Keratinocyte (primary cell): ENCODE measurements at regions not wholly inside any gene's neighbourhood (a gene's known extent, or its start where the extent isn't known, plus 50 kb on each side); places are given as distances from the start of the nearest gene placed in this dataset.

Source experiments
- DNase-seq: peaks from one replicate; pipeline ENCODE4 v3.0.0-alpha.2; 2011; ENCODE audit warnings: low read depth, missing footprints, low spot score
- FAIRE-seq: peaks from 2 replicates; lab custom pipeline; 2011; peaks lifted over from hg19 to GRCh38; lab: Jason Lieb, UNC
- H2AFZ ChIP-seq: 2 replicates; pipeline ENCODE4 v1.6.0; 2012; ENCODE audit warnings: low read length, control low read depth, inconsistent platforms; ENCODE audit not compliant: control insufficient read depth
- H3K27ac ChIP-seq: 2 replicates; pipeline ENCODE4 v1.5.1; 2011; ENCODE audit warnings: low read length; ENCODE audit not compliant: control insufficient read depth, insufficient read depth
- H3K27me3 ChIP-seq: 3 replicates; pipeline ENCODE4 v1.6.0; 2011; ENCODE audit warnings: low read length; ENCODE audit not compliant: control insufficient read depth, insufficient read depth; ENCODE audit errors: extremely low read depth
- H3K36me3 ChIP-seq, 2 experiments: 2 replicates in 1 of 2; 3 replicates in 1 of 2; pipeline ENCODE4 v1.5.1; 2011; ENCODE audit warnings: low read length in 2 of 2, mild to moderate bottlenecking in 1 of 2; ENCODE audit not compliant: control insufficient read depth in 2 of 2, insufficient read depth in 2 of 2; ENCODE audit errors: extremely low read depth in 1 of 2
- H3K4me1 ChIP-seq: 3 replicates; pipeline ENCODE4 v1.5.1; 2011; ENCODE audit warnings: low read length; ENCODE audit not compliant: control insufficient read depth, insufficient read depth; ENCODE audit errors: extremely low read depth
- H3K4me2 ChIP-seq: 3 replicates; pipeline ENCODE4 v1.6.0; 2011; ENCODE audit warnings: low read depth, low read length; ENCODE audit not compliant: control insufficient read depth, insufficient read depth; ENCODE audit errors: extremely low read depth
- H3K4me3 ChIP-seq, 3 experiments: fragments of 200-600 bp in 1 of 3; sonication (generic) in 1 of 3; 2 replicates in 2 of 3; 3 replicates in 1 of 3; pipeline ENCODE4 v1.5.1; 2011 to 2016; ENCODE audit warnings: low read length in 3 of 3, mild to moderate bottlenecking in 3 of 3, control low read depth in 2 of 3, inconsistent platforms in 1 of 3, low read depth in 1 of 3, mixed read lengths in 1 of 3, mixed run types in 1 of 3, moderate library complexity in 1 of 3; ENCODE audit not compliant: control insufficient read depth in 2 of 3, insufficient read depth in 2 of 3; ENCODE audit errors: extremely low read depth in 1 of 3
- H3K79me2 ChIP-seq: 2 replicates; pipeline ENCODE4 v1.6.0; 2012; ENCODE audit warnings: low read length; ENCODE audit not compliant: control insufficient read depth, insufficient read depth
- H3K9ac ChIP-seq: 3 replicates; pipeline ENCODE4 v1.6.0; 2011; ENCODE audit warnings: low read length; ENCODE audit not compliant: control insufficient read depth, insufficient read depth; ENCODE audit errors: extremely low read depth
- H3K9me1 ChIP-seq: 3 replicates; pipeline ENCODE4 v1.6.0; 2011; ENCODE audit warnings: low read length; ENCODE audit not compliant: control insufficient read depth, insufficient read depth; ENCODE audit errors: extremely low read depth
- H3K9me3 ChIP-seq: 2 replicates; pipeline ENCODE4 v1.5.1; 2012; ENCODE audit warnings: low read depth, low read length; ENCODE audit not compliant: control insufficient read depth
- H4K20me1 ChIP-seq: 3 replicates; pipeline ENCODE4 v1.6.0; 2011; ENCODE audit warnings: low read length; ENCODE audit not compliant: control insufficient read depth, insufficient read depth; ENCODE audit errors: extremely low read depth
- CTCF ChIP-seq, 3 experiments: IDR thresholded peaks in 1 of 3; conservative IDR thresholded peaks in 1 of 3; optimal IDR thresholded peaks in 1 of 3; 2 replicates in 2 of 3; 3 replicates in 1 of 3; pipeline versions ENCODE3 to v1.5.1; 2011; ENCODE audit warnings: low read length in 3 of 3, mild to moderate bottlenecking in 3 of 3, moderate library complexity in 2 of 3, control low read depth in 1 of 3, inconsistent platforms in 1 of 3; ENCODE audit not compliant: insufficient read depth in 2 of 3; ENCODE audit errors: extremely low read depth in 1 of 3
- EZH2 ChIP-seq: IDR thresholded peaks from one replicate; pipeline ENCODE4 v1.6.1; 2012; ENCODE audit warnings: inconsistent platforms, mild to moderate bottlenecking, low read length, moderate library complexity
- dilution Hi-C: fragments of 300-500 bp; cut with MboI; formaldehyde crosslinking; loops from one replicate; pipeline ENCODE4 v1.7.0; 2020; ENCODE audit warnings: low sequenced_read_pairs; ENCODE audit not compliant: extremely low pct_ligation_motif_present

GRCh38 chr1:229142471-229142870, 128.4 kb upstream of the RAB4A start:
- dilution Hi-C loops: no loop called here
- H3K36me3 ChIP-seq: no peaks in the 10 kb centered on the region
- peaks cover 3% of the 10 kb centered on the region for H4K20me1 ChIP-seq
- H2AFZ ChIP-seq: no peak overlapping the region
- DNase-seq: no peak
- FAIRE-seq: no peak
- H3K9ac ChIP-seq: no peak overlapping the region
- H3K4me1 ChIP-seq: peaks cover 2% of the 10 kb centered on the region
- TF ChIP-seq CTCF (optimal IDR thresholded peaks at IDR 0.05 in 1 of 3, IDR thresholded peaks at IDR 0.05 in 1 of 3, conservative IDR thresholded peaks at IDR 0.05 in 1 of 3; ENCODE audit: extremely low read depth in 1 of 3, insufficient read depth in 2 of 3, low read length in 3 of 3): no peak
- TF ChIP-seq EZH2: no peak
- H3K9me1 ChIP-seq: no peaks in the 10 kb centered on the region
- H3K27me3 ChIP-seq: peaks cover 43% of the 10 kb centered on the region
- H3K79me2 ChIP-seq: no peaks in the 10 kb centered on the region
- no peak overlapping the region for H3K4me2 ChIP-seq
- H3K4me3 ChIP-seq: no peak overlapping the region
- H3K9me3 ChIP-seq: no peaks in the 10 kb centered on the region
- no peak overlapping the region for H3K27ac ChIP-seq

- Histone ChIP-seq H3K9me3 (no peaks in the 10 kb centered on the region), H3K9ac (no peak overlapping the region), H3K27ac (no peak overlapping the region), H3K4me3 (no peak overlapping the region), H3K36me3 (no peaks in the 10 kb centered on the region), H3K27me3 (peaks cover 31% of the 10 kb centered on the region), H3K4me1 (peaks cover 2% of the 10 kb centered on the region), H2AFZ (no peak overlapping the region), H3K4me2 (no peak overlapping the region), H3K9me1 (no peaks in the 10 kb centered on the region), H4K20me1 (no peaks in the 10 kb centered on the region), H3K79me2 (no peaks in the 10 kb centered on the region)
- dilution Hi-C loops: no loop called here
- peak; percentile 49 for TF ChIP-seq EZH2
- TF ChIP-seq CTCF (optimal IDR thresholded peaks at IDR 0.05 in 1 of 3, IDR thresholded peaks at IDR 0.05 in 1 of 3, conservative IDR thresholded peaks at IDR 0.05 in 1 of 3; ENCODE audit: extremely low read depth in 1 of 3, insufficient read depth in 2 of 3, low read length in 3 of 3): no peak
- FAIRE-seq (no peak), DNase-seq (no peak)
Measured at GRCh38 chr1:229146647-229147046, 124.3 kb upstream of the RAB4A start.
